IMR-90 (cell line): ENCODE measurements at regions not wholly inside any gene's neighbourhood (a gene's known extent, or its start where the extent isn't known, plus 50 kb on each side); places are given as distances from the start of the nearest gene placed in this dataset.

Source experiments
- ATAC-seq: fragments of 200-7000 bp; cut with Tn5 transposase; 2 replicates; pipeline ENCODE4 v1.9.1; 2020; ENCODE audit warnings: low read depth, mild to moderate bottlenecking, moderate library complexity
- BruUV-seq: library from RNA; stranded (reverse); fragments of 400-500 nt; replicated peaks from 2 replicates; lab custom pipeline; 2021; lab: Mats Ljungman, UMichigan
- CTCF ChIA-PET: fragments of 300-600 bp; formaldehyde crosslinking; extraction: SDS; loops from one replicate; lab custom pipeline; 2021; ENCODE audit warnings: antibody characterized with exemption; lab: Yijun Ruan, JAX
- POLR2A ChIA-PET: fragments of 300-600 bp; sonication (Branson Sonifier 250); formaldehyde crosslinking; loops from one replicate; lab custom pipeline; 2022; ENCODE audit warnings: antibody characterized with exemption; ENCODE audit not compliant: unreplicated experiment; lab: Charles Lee
- DNase-seq: peaks from one replicate; pipeline ENCODE4 v3.0.0; 2013
- H2AFZ ChIP-seq: replicated peaks from 2 replicates; pipeline ENCODE3; 2013; ENCODE audit warnings: low read length, mild to moderate bottlenecking; ENCODE audit not compliant: poor library complexity
- H2AK5ac ChIP-seq: 2 replicates; pipeline ENCODE4 v1.6.1; 2013; ENCODE audit warnings: low read depth, low read length, inconsistent platforms
- H2AK9ac ChIP-seq: replicated peaks from 2 replicates; pipeline ENCODE3; 2013; ENCODE audit warnings: mild to moderate bottlenecking, low read depth, low read length, moderate library complexity; ENCODE audit not compliant: poor library complexity
- H2BK120ac ChIP-seq: 2 replicates; pipeline ENCODE4 v1.6.1; 2013; ENCODE audit warnings: low read depth, low read length, inconsistent platforms
- H2BK15ac ChIP-seq: 3 replicates; pipeline ENCODE4 v1.6.1; 2013; ENCODE audit warnings: low read depth, low read length, inconsistent platforms
- H2BK20ac ChIP-seq: 2 replicates; pipeline ENCODE4 v1.6.1; 2013; ENCODE audit warnings: low read depth, mild to moderate bottlenecking, inconsistent platforms, low read length, moderate library complexity
- H2BK5ac ChIP-seq: 2 replicates; pipeline ENCODE4 v1.6.1; 2013; ENCODE audit warnings: mild to moderate bottlenecking, low read depth, low read length, inconsistent platforms; ENCODE audit not compliant: poor library complexity, severe bottlenecking
- H3K14ac ChIP-seq: replicated peaks from 2 replicates; pipeline ENCODE4 v1.6.1; 2013; ENCODE audit warnings: low read depth, low read length, inconsistent platforms
- H3K18ac ChIP-seq: 2 replicates; pipeline ENCODE4 v1.6.1; 2013; ENCODE audit warnings: low read depth, low read length, control low read depth
- H3K23ac ChIP-seq: 2 replicates; pipeline ENCODE4 v1.6.1; 2013; ENCODE audit warnings: low read depth, low read length, inconsistent platforms
- H3K27ac ChIP-seq: 2 replicates; pipeline ENCODE4 v1.5.1; 2013; ENCODE audit warnings: mild to moderate bottlenecking, control low read depth, low read length; ENCODE audit not compliant: insufficient read depth
- H3K27me3 ChIP-seq: 2 replicates; pipeline ENCODE4 v1.6.1; 2013; ENCODE audit warnings: low read length; ENCODE audit not compliant: control insufficient read depth, insufficient read depth
- H3K36me3 ChIP-seq: 2 replicates; pipeline ENCODE4 v1.6.1; 2013; ENCODE audit warnings: low read length, mixed read lengths; ENCODE audit not compliant: control insufficient read depth, insufficient read depth
- H3K4ac ChIP-seq: 2 replicates; pipeline ENCODE4 v1.6.1; 2013; ENCODE audit warnings: low read depth, low read length, inconsistent platforms
- H3K4me1 ChIP-seq: 2 replicates; pipeline ENCODE4 v1.6.1; 2013; ENCODE audit warnings: low read length, mixed read lengths; ENCODE audit not compliant: control insufficient read depth, insufficient read depth
- H3K4me2 ChIP-seq: 2 replicates; pipeline ENCODE4 v1.6.1; 2013; ENCODE audit warnings: low read depth, mild to moderate bottlenecking, control low read depth, low read length, moderate library complexity
- H3K4me3 ChIP-seq: 2 replicates; pipeline ENCODE4 v1.5.1; 2013; ENCODE audit warnings: low read depth, mild to moderate bottlenecking, control low read depth, low read length, moderate library complexity; ENCODE audit not compliant: insufficient read depth
- H3K56ac ChIP-seq: 2 replicates; pipeline ENCODE4 v1.6.1; 2013; ENCODE audit warnings: low read length, inconsistent platforms; ENCODE audit not compliant: insufficient read depth; ENCODE audit errors: extremely low read depth
- H3K79me1 ChIP-seq, 2 experiments: 2 replicates each; pipeline ENCODE4 v1.6.1; 2013; ENCODE audit warnings: low read length in 2 of 2, inconsistent platforms in 1 of 2, low read depth in 1 of 2
- H3K9ac ChIP-seq: 2 replicates; pipeline ENCODE4 v1.6.1; 2013; ENCODE audit warnings: low read depth, low read length, control low read depth
- H3K9me1 ChIP-seq: 2 replicates; pipeline ENCODE4 v1.6.1; 2013; ENCODE audit warnings: low read length, inconsistent platforms; ENCODE audit not compliant: insufficient read depth
- H3K9me3 ChIP-seq: 2 replicates; pipeline ENCODE4 v1.6.1; 2013; ENCODE audit warnings: low read length; ENCODE audit not compliant: control insufficient read depth, insufficient read depth
- H4K20me1 ChIP-seq: 2 replicates; pipeline ENCODE4 v1.6.1; 2013; ENCODE audit warnings: low read length, inconsistent platforms; ENCODE audit not compliant: insufficient read depth
- H4K5ac ChIP-seq: 2 replicates; pipeline ENCODE4 v1.6.1; 2013; ENCODE audit warnings: mild to moderate bottlenecking, low read depth, low read length, control low read depth
- H4K8ac ChIP-seq, 2 experiments: 2 replicates each; pipeline ENCODE4 v1.6.1; 2013; ENCODE audit warnings: low read depth in 2 of 2, low read length in 2 of 2, control low read depth in 1 of 2, inconsistent platforms in 1 of 2
- H4K91ac ChIP-seq: 2 replicates; pipeline ENCODE4 v1.6.1; 2013; ENCODE audit warnings: low read depth, low read length, inconsistent platforms; ENCODE audit not compliant: insufficient read depth
- BHLHE40 ChIP-seq: fragments of 150-350 bp; IDR thresholded peaks from 2 replicates; pipeline ENCODE4 v1.6.1; 2016; ENCODE audit warnings: mild to moderate bottlenecking, low read depth, low read length
- CEBPB ChIP-seq: IDR thresholded peaks from 2 replicates; pipeline ENCODE4 v1.6.1; 2012; ENCODE audit warnings: low read depth, low read length, improper control_type of control experiment
- ELK1 ChIP-seq: fragments of 150-350 bp; IDR thresholded peaks from 2 replicates; pipeline ENCODE4 v1.6.1; 2016; ENCODE audit warnings: low read depth, mild to moderate bottlenecking, low read length, moderate library complexity, borderline replicate concordance
- MAFK ChIP-seq: IDR thresholded peaks from 2 replicates; pipeline ENCODE4 v1.6.1; 2012; ENCODE audit warnings: low read depth, low read length, improper control_type of control experiment
- MXI1 ChIP-seq: IDR thresholded peaks from 2 replicates; pipeline ENCODE4 v1.6.1; 2012; ENCODE audit warnings: low read depth, mild to moderate bottlenecking, low read length, moderate library complexity, borderline replicate concordance
- POLR2A ChIP-seq: IDR thresholded peaks from 2 replicates; pipeline ENCODE4 v1.6.1; 2012; ENCODE audit warnings: mild to moderate bottlenecking, low read depth, low read length
- RAD21 ChIP-seq: IDR thresholded peaks from 2 replicates; pipeline ENCODE4 v1.6.1; 2012; ENCODE audit warnings: low read length, improper control_type of control experiment
- WGBS, 2 experiments: methylation state at CpG; one replicate each; pipeline versions ENCODE4 v1.1.5 to v1.1.7; 2013; ENCODE audit warnings: missing lambda C conversion rate in 2 of 2; ENCODE audit not compliant: insufficient read length in 1 of 2; ENCODE audit errors: extremely low coverage in 2 of 2; 5-methylcytosine and 5-hydroxymethylcytosine counted together
- dilution Hi-C: fragments of 300-500 bp; cut with HindIII; formaldehyde crosslinking; loops from one replicate; pipeline ENCODE4 v1.14.3; 2018; ENCODE audit warnings: low sequenced_read_pairs; ENCODE audit not compliant: unreplicated experiment
- in situ Hi-C: fragments of 300-500 bp; cut with MboI; formaldehyde crosslinking; loops from 3 replicates; pipeline ENCODE4 v1.14.3; 2019; ENCODE audit warnings: low sequenced_read_pairs, inconsistent platforms, mixed read lengths
- intact Hi-C: fragments of 100-400 bp; cut with micrococcal nuclease; formaldehyde crosslinking; loops from 2 replicates; pipeline ENCODE4 v1.10.0; 2022

DNA sequence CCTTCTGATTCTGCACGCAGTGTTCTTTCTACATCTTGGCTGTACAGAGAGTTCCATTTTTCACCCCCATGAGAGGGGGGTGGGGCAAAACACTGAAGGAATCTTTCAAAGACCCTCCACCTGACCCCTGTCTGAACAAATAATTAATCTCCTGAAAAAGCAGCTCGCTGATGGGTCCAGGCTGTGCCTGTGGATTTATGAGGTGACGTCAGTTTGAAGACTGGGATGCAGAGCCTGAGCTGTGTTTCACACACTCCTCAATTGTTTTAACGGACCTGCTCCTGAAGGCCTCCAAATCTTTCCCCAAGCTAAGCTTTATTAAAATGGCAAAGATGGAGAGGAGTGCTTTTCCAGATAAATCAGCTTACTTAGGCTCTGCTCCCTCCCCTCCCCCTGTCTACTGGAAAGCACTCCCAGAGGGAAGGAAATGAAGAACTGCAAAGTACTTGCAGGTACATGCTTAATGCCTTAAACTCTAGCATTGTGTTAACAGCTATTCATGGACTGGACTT, 390.2 kb upstream of the TNP1 start:
- Histone ChIP-seq H3K36me3 (no peaks in the 10 kb centered on the region), H3K79me1 (peaks cover 0 to 4% of the 10 kb centered on the region in 2 experiments; a peak in 1 of 4 replicates), H3K18ac (peak overlapping the region; percentile 91), H2AK5ac (peak overlapping the region; percentile 93), H4K5ac (peak overlapping the region; percentile 91), H3K9me3 (no peaks in the 10 kb centered on the region), H2AFZ (no peak overlapping the region), H3K9me1 (peaks cover 6% of the 10 kb centered on the region), H4K91ac (peak overlapping the region; percentile 85), H3K9ac (peak overlapping the region; percentile 69), H2BK15ac (peak overlapping the region; percentile 62; the same call in 2 of the 3 replicates), H3K14ac (0 out of 2 replicates have a peak overlapping the region, but pooled peaks have one; percentile 2), H3K4me1 (peaks cover 30% of the 10 kb centered on the region), H2BK5ac (no peak overlapping the region), H3K4ac (peak overlapping the region; percentile 52), H2AK9ac (no peak overlapping the region), H4K20me1 (no peaks in the 10 kb centered on the region), H3K27ac (peak overlapping the region; percentile 73; the same call in 1 of the 2 replicates), H2BK120ac (peak overlapping the region; percentile 43), H3K27me3 (no peaks in the 10 kb centered on the region), H3K23ac (peak overlapping the region; percentile 18; the same call in 1 of the 2 replicates), H3K4me3 (no peak overlapping the region), H3K56ac (no peak overlapping the region), H4K8ac (peak overlapping the region; percentile 59 to 68), H3K4me2 (no peak overlapping the region), H2BK20ac (peak overlapping the region; percentile 73; the same call in 1 of the 2 replicates)
- CTCF ChIA-PET, result no interaction called here
- POLR2A ChIA-PET, result no interaction called here
- no TSS peak for BruUV-seq
- in situ Hi-C loops, result no loop called here
- intact Hi-C loops, result no loop called here
- ATAC-seq (no peak; the same call in 1 of the 2 replicates), DNase-seq (no peak)
- dilution Hi-C loops, result no loop called here
- no CpG with 5 or more reads among the region's 4 CpGs for WGBS, 2 experiments
- TF ChIP-seq MXI1 (no peak), POLR2A (no peak), ELK1 (no peak), MAFK (no peak), BHLHE40 (no peak), CEBPB (no peak), RAD21 (no peak)
